COLO829 (cell line): ENCODE measurements at regions not wholly inside any gene's neighbourhood (a gene's known extent, or its start where the extent isn't known, plus 50 kb on each side); places are given as distances from the start of the nearest gene placed in this dataset.
"Not testable (repeated sequence)": the region's sequence is repeated elsewhere in the genome, so short reads cannot be mapped to it uniquely, and the experiment has no call there.

Source experiments
- DNase-seq: peaks from one replicate; pipeline ENCODE4 v3.0.0; 2012; ENCODE audit warnings: low spot score

DNA sequence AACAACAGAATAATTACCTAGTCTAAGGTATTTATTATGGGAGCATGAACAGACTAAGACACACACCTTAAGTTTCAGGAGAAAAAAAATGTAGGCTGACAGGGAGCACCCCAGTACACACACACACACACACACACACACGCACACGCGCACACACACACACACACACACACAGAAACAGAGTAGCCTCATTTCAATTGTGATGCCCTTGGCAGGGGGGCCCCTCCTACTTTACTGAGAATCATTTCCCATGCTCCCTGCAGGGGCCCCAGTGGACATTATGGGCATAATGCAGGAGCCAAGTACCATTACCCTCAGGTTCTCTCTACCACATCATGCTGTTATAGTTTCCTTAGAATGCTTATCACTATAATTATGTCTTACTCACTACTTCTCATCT, 104.9 kb downstream of the CDC7 start:
- no peak for DNase-seq

DNA sequence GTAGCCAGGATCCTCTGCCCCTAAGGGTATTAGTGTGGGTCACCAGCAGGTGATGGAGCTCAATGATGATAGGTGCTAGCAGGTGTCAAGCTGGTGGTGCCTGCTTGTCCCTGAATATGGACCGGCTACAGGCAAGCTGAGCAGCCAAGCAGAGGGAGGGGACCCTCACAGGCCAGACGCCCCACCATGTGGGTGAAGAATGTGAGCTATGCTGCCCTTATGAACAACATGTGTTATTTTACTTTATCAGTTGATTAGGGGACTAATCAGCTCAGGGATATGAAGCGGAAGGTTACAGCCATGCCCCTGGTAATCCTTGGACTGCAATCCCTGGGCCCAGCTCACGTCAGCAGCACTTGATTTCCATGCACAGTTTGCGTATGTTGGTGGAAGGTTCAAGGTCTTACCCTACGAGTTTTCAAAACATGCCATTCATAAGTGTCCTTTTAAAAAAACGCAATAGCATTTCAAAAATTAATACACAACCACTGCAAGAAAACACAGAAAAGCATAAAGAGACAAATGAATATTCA, 106.0 kb downstream of the CDC7 start:
- DNase-seq: no peak

DNA sequence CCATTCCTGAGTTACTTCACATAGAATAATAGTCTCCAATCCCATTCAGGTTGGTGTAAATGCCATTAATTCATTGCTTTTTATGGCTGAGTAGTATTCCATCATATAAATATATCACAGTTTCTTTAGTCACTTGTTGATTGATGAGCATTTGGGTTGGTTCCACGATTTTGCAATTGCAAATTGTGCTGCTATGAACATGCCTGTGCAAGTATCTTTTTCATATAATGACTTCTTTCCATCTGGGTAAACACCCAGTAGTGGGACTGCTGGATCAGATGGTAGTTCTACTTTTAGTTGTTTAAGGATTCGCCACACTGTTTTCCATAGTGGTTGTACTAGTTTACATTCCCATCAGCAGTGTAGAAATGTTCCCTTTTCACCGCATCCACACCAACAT, 107.0 kb downstream of the CDC7 start:
- DNase-seq: not testable (repeated sequence)

DNA sequence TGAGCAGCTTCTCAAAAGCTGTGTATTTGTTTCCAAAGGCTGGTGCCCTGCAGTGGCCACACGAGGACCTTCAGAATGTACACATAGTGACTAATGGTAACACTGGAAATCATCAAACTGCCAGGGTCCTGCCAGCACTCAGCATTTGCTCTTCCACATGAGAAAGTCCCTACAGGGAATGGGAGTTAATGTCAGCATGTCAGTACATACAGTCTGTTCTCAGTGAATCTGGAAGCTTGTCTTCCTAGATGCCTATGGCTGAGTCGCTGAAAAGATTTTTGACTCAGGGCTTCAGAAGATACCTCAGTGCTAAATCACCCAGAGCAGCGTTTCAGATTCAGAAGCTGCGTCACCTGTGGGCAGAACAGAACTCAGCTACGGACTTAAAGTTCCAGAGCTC, 108.2 kb downstream of the CDC7 start:
- DNase-seq: no peak

DNA sequence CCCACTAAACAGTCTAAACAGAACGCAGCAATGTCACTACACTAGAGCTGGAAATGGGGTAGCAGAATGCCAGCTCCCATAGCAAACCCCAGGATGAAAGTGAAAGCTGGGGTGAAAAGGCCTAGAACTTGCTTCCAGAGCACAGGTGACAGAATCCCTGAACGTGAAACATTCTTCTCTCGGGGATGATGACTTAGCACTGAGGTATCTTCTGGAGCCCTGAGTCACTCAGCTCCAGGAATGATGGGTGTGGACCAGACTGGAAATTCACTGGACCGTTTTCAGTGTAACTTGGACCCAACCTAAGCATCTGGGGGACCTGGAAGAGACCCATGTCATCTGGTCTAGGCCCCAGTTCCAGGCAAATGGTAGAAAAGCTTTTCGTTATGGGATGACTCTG, 108.9 kb downstream of the CDC7 start:
- no peak for DNase-seq

DNA sequence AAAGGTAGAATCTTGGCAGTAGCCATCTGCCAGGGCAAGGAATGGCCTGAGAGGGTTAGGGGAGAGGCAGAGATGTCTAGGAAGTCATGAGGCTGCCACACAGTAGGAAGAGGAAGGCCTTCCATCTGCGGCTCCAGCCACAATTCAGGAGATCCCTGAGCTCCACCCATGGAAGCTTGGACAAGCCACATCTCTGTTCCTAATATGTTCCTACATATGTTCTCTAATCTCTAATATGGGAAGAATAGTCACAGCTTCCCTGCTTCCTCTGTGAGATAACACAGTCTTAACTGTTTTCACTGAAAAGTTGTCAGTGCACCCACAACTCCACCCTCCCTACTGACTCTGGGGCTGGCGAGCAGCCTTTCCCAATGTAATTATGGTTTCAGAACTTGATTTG, 109.5 kb downstream of the CDC7 start:
- DNase-seq: no peak

DNA sequence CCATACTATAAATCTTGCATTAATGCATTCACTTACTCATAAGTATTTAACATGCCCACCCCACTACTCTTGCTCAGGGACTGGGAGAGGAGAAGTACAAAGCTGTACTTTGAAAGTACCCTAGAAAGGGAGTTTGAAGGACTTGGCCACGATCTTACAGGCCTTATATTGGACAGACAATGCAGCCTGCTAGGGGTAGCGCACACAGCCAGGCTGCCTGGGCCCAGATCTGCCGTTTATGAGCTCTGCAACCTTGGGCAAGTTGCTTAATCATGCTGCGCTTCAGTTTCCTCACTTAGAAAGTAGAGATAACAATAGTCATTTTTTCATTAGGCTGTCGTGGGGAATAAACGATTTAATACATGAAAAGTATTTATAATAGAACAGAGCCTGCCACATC, 110.1 kb downstream of the CDC7 start:
- DNase-seq: no peak

DNA sequence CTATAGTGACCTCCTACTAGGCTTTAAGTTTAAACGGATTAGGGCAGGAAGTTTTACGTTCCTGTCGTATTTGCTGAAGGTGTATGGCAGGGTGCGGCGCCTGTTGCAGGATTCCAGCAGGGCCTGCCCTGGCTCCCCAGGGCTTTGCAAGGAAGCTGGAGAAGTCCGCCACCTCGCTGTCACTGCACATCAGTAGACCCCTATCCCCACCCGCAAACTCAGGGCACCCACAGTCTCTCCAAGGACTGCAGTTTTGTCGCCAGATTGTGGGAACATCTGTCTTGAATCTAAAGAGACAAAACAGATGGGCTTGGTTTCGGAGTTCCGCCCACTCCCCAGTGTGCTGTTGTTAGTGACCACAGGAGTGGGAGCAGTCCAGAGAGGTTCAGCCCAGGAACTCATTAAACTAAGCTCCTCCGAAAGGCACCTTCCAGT, 110.8 kb downstream of the CDC7 start:
- no peak for DNase-seq

DNA sequence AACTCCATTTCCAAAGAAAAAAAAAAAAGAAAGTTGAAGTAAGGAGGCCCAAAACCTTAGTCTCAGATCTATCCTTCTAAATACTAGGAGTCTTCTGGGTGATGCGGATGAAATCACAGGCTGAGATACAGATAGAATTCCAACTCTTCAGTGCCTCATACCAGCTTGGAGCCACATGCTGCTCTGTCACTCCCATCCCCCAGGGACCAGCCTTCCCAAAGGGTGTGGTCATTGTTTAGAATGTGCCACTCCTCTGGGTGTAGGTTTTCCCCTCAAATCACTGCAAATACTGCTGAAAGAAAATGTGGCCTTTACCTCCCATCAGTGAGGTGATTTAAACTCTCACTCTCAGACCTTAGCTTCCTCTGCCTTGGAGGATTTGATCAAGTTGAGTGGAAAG, 112.9 kb downstream of the CDC7 start:
- no peak for DNase-seq

DNA sequence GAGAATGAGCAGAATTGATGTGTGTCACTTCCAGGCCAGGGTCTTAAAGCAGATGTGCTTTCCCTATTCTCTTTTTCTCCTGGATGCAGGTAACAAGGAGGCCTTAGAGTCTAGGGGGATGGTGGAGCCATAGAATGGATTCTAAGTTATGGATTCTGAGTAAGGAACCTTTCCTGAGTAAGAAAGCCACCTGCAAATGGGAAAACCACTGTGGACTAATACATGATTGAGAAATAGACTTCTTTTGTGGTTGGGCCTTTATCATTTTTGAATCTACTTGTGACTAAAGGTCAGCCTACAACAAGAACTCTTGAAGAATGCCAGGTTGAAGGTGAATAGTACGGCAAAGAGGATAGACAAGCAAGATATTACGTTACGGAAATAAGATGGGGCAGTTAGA, 116.1 kb downstream of the CDC7 start:
- no peak for DNase-seq

DNA sequence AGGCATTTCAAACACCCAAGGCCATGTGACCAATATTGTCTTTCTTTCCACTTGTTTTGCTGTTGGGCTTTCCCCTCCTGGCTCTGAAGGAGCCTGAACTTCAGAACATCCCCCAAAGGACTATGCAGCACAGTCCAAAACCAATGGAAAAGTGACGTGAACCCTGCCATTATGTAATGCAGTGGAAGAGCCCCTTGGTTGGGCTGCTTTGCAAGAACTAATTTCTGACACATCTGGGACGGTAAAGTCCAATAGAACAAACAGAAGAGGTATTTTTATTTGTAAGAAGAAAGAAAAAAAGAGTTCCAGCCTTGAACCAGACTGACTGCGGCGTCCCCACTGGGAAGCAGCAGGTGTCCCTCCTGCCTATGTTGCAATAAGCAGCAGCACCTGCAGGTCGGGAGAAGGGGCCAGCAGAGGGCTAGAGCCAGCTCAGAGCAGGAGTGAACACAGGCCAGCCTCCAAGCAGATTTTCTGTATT, 116.7 kb downstream of the CDC7 start:
- no peak for DNase-seq

DNA sequence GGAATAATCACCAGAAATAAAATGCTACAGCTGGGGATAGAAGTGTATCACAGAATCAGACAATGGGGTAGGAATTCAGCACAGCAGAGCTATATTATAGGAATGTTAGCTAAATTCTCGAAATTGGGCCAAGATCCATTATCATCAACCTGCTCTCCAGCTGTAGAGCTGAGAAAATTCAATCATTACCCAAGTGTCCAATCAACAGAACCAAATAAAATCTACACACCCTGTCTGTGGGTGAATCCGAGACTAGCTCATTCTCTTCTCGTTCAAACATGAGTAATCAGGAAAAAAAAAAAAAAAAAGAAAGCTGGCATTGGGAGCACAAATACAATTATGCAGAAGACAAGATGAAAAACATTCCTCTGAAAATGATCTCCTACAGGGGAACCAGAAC, 119.2 kb downstream of the CDC7 start:
- no peak for DNase-seq

DNA sequence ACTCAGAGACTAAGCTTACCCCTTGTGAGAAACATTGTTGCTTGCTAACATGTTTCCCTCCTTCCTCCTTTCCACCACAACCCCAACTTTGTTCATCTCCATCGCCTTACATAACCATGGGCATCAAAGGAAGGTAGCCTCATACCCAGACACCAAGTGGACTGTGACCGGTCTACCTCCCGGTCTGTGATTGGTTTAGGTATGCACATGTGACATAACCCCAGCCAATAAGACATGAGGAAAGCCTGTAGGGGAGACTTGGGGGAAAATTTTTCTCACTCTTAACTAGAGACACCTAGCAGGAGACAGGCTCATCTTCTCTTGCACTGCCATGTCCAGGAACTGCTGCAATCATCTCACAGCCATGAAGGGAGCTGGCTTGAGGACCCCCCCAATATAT, 120.7 kb downstream of the CDC7 start:
- no peak for DNase-seq

DNA sequence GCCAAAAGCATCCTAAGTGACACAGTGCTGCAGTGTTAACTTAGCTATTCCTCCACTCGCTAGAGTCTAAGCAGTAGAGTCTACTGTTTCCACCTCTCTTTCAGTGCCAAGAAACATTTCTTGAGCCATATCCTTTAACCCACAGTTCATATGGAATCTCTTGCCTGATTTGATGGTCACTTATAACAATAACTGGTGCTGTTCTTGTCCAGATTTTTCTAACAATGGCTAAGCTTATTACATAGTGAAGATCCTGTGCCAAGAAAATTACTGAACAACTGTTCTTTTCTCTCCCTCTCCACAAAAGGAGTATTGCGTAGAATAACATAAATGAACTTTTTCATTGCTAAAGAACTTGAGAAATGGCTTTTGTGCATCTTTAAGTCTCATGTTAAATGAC, 121.3 kb downstream of the CDC7 start:
- peak; percentile 47 for DNase-seq

DNA sequence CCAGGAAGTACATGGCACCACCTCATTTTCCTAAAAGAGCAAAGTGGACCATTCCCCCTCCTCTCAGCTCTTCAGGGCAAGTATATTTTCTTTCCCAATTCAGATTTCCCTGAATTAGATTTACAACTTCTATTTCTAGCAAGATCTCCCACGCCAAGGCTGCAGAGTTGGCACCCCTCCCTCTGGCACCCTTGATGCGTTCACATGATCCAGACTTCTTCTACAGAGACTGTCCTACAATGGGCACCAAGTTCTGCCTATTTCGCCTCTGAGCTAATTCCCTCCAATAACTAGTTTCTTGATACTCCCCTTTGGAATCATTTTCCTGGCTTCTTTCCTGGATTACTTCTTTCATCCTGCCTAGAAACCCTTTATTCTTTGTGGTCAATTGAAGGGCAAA, 122.0 kb downstream of the CDC7 start:
- DNase-seq: peak; percentile 34

DNA sequence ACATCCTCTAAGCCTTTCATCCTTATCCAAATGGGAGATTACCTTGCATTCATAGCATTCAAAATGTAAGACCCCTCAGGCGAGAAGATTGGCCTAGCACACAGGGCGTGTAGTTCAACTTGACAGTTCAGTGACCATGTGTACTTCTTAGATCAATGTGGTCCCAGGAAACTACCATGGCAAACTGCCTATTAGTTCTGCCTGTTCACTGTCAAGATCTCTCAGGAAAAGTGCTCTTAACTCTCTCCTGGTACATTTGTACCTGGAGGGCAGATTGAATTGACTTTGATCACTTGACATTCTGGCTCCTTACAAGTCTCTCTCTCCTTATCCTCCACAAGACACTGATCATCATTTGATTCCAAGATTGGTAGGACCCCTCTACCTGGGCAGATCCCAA, 122.4 kb downstream of the CDC7 start:
- DNase-seq: no peak

DNA sequence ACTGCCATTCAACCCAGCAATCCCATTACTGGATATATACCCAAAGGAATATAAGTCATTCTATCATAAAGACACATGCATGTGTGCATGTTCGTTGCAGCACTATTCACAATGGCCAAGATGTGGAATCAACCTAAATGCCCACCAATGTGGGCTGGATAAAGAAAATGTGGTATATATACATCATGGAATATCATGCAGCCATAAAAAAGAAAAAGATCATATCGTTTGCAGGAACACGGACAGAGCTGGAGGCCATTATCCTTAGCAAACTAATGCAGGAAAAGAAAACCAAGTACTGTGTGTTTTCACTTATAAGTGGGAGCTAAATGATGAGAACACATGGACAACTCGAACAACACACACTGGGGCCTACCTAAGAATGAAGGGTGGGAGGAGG, 123.7 kb downstream of the CDC7 start:
- no peak for DNase-seq
